ENCODE measurements at regions not wholly inside any gene's neighbourhood (a gene's known extent, or its start where the extent isn't known, plus 50 kb on each side); places are given as distances from the start of the nearest gene placed in this dataset.

DNA sequence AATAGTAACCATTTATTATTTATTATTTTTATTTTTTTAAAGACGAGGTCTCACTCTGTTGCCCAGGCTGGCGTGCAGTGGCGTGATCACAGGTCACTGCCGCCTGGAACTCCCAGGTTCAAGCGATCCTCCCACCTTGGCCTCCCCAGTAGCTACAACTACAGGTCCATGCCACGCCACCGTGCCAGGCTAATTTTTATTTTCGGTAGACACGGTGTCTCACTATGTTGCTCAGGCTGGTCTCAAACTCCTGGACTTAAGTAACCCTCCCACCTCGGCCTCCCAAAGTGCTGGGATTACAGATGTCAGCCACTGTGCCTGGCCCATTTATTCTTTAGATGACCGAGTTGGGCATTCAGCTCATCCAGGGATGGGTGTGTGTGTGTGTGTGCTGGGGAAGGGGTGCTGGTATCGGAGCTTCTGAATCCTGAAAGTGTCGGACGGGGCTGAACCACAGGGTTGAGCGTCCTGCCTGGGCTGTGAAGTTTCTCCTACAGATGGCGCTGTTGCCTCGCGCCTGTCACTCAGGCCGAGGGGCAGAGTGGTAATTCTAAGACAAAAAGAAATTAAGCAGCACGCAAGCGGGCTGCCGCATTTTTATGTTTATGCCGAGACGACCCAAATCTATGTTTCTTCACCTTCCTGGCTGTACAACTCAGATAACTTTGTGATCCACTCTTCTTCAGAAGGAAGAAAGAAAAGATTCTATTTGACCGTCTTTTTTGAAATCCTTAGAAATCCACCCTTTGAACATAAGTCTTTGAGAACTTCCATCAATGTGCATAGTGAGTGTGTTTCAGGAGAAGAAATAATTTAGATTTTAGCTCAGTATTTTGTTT is 252.8 kb downstream of the CDH26 start:
- DNase-seq (peak in 2 of 3 donors; percentile 64 to 68), ATAC-seq (peak; percentile 70)
- no peaks in the 10 kb centered on the region for H3K4me1 ChIP-seq (ENCODE audit: low read depth)
- no peak overlapping the region for H3K4me3 ChIP-seq
- intact Hi-C loops (cut with DNase I, micrococcal nuclease): no loop called here
- TF ChIP-seq, protein P1, sequence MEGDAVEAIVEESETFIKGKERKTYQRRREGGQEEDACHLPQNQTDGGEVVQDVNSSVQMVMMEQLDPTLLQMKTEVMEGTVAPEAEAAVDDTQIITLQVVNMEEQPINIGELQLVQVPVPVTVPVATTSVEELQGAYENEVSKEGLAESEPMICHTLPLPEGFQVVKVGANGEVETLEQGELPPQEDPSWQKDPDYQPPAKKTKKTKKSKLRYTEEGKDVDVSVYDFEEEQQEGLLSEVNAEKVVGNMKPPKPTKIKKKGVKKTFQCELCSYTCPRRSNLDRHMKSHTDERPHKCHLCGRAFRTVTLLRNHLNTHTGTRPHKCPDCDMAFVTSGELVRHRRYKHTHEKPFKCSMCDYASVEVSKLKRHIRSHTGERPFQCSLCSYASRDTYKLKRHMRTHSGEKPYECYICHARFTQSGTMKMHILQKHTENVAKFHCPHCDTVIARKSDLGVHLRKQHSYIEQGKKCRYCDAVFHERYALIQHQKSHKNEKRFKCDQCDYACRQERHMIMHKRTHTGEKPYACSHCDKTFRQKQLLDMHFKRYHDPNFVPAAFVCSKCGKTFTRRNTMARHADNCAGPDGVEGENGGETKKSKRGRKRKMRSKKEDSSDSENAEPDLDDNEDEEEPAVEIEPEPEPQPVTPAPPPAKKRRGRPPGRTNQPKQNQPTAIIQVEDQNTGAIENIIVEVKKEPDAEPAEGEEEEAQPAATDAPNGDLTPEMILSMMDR (IDR thresholded peaks at IDR 0.05): peak; percentile 60
- no peaks in the 10 kb centered on the region for H3K9me3 ChIP-seq
- no peaks in the 10 kb centered on the region for H3K36me3 ChIP-seq (ENCODE audit: low read depth)

DNA sequence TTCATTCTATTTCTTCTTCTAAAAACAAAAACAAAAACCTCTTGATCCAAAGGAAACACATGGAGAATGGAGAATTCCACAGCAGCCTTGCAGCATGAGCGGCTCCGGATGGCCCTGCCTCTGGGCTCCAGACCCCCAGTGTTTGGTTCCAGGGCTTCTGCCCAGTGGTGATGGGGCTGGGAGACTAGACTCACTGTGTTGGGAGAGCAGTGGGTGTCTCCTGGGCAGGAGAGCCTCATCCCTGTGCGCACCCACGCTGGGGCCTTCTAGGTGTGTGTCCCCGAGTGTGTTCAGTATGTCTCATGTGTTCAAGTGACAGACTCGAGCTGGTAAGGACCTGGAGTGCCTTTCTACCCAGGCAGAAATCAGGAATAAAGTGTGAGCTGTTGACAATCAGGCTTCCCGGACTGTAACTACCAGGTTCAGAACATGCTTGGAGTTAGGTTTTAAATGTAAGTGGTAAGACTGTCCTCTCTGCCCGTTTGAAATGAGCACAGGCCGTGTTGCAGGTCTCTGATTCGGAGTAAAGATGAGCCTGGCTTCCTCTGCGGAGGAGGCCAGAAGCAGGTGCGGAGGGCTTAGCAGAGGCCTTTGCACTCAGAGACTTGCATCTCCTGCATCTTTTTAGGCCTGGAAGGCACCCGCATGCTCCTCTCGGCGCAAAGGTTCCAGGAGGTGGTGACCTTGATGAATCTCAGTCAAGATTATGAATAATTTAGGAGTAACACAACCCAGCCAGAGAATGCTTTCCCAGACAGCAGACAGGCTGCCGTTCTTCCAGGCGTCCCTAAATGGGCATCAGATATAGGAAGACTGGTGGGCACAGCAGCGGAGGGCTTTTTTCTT is 253.6 kb downstream of the CDH26 start:
- no peak for ATAC-seq
- intact Hi-C loops (cut with DNase I, micrococcal nuclease): no loop called here

DNA sequence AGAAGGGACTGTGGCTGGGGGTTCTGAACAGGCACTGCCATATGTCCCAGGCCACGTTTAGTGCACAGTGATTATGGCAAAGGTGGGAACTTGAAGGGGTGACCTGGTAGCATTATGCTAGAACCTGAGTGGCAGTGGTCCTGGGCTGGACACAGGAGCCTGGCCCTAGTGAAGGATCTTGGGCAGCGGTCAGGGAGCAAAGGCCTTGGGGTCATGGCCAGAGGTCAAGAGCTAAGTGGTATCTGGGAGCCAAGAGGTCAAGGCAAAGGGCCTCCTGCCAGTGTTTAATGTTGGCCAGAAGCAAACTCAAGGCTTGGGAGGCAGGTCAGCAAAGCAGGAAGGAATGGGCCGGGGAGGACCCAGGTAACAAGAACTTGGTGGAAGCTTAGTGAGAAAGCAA is 254.5 kb downstream of the CDH26 start:
- DNase-seq: no peak
- Histone ChIP-seq H3K36me3 (ENCODE audit: low read depth) (no peaks in the 10 kb centered on the region), H3K9me3 (no peaks in the 10 kb centered on the region), H3K4me3 (no peak overlapping the region), H3K4me1 (ENCODE audit: low read depth) (no peaks in the 10 kb centered on the region)
- TF ChIP-seq, protein P1 (IDR thresholded peaks at IDR 0.05): no peak
- intact Hi-C loops (cut with DNase I, micrococcal nuclease): no loop called here
- ATAC-seq: no peak

More for the DNA sequence above, 253.6 kb downstream of the CDH26 start:
- DNase-seq: no peak
- Histone ChIP-seq H3K4me1 (ENCODE audit: low read depth) (no peaks in the 10 kb centered on the region), H3K36me3 (ENCODE audit: low read depth) (no peaks in the 10 kb centered on the region), H3K9me3 (no peaks in the 10 kb centered on the region), H3K4me3 (no peak overlapping the region)
- TF ChIP-seq, protein P1 (IDR thresholded peaks at IDR 0.05): no peak

DNA sequence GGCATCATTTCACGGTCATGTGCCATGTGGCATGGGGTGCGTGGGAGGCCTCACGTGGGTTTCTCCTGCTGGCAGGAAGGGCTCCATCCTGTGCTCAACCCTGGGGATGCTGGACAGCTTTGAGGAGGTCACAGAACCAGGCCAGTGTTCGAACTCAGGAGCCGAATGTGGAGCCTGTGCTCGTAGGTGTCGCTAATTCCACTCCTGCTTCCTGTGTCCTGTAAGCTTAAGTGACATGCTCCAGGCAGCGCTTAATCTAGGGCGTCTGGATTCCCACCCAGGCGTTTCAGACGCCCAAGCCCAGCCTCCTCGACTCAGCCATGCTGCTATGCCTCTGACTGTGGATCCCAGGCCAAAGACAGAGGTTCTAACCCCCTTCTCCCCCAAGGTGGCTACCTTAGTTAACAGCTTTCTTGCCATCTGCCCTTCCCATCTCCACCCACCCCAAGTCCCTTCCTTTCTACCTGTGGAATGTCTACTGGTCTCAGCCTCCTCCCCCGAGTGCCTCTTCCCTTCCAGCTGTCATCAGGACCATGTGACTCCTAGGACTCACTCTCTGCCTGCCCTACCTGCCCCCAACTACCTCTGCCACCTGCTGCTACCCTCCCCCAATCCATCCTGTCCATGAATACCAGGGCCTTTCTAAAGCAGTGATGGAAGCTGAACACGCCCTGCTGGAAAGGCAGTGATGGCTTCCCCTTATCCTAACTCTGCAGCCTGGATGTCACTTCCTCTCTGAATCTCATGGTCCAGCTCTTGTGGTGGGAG is 255.1 kb downstream of the CDH26 start:
- H3K4me3 ChIP-seq: no peak overlapping the region
- ATAC-seq (no peak), DNase-seq (no peak)
- H3K4me1 ChIP-seq (ENCODE audit: low read depth): no peaks in the 10 kb centered on the region
- TF ChIP-seq, protein P1 (IDR thresholded peaks at IDR 0.05): no peak
- no peaks in the 10 kb centered on the region for H3K36me3 ChIP-seq (ENCODE audit: low read depth)
- no peaks in the 10 kb centered on the region for H3K9me3 ChIP-seq
- intact Hi-C loops (cut with DNase I, micrococcal nuclease): no loop called here
